ENCODE measurements at regions not wholly inside any gene's neighbourhood (a gene's known extent, or its start where the extent isn't known, plus 50 kb on each side); places are given as distances from the start of the nearest gene placed in this dataset.

GRCh38 chr6:94639564-94639963, 937.8 kb upstream of the MANEA start:
- no peak for DNase-seq (ENCODE audit: low read depth)
- Histone ChIP-seq H3K27me3 (ENCODE audit: control insufficient read depth, insufficient read depth, low read length) (no peaks in the 10 kb centered on the region), H3K36me3 (ENCODE audit: control insufficient read depth, insufficient read depth, low read length) (no peaks in the 10 kb centered on the region), H3K4me3 (ENCODE audit: low read depth, low read length) (no peak overlapping the region)
- TF ChIP-seq CTCF (IDR thresholded peaks at IDR 0.05; ENCODE audit: insufficient read depth, low read depth, low read length), result no peak
- CTCF ChIA-PET, result no interaction called here
- POLR2A ChIA-PET, result no interaction called here

- no peak for DNase-seq (ENCODE audit: low read depth)
- no peaks in the 10 kb centered on the region for H3K27me3 ChIP-seq (ENCODE audit: control insufficient read depth, insufficient read depth, low read length)
- no peak overlapping the region for H3K4me3 ChIP-seq (ENCODE audit: low read depth, low read length)
- TF ChIP-seq CTCF (IDR thresholded peaks at IDR 0.05; ENCODE audit: insufficient read depth, low read depth, low read length), result no peak
- no peaks in the 10 kb centered on the region for H3K36me3 ChIP-seq (ENCODE audit: control insufficient read depth, insufficient read depth, low read length)
- CTCF ChIA-PET, result no interaction called here
- POLR2A ChIA-PET, result no interaction called here
Measured at GRCh38 chr6:94636780-94637385, 940.5 kb upstream of the MANEA start.

DNA sequence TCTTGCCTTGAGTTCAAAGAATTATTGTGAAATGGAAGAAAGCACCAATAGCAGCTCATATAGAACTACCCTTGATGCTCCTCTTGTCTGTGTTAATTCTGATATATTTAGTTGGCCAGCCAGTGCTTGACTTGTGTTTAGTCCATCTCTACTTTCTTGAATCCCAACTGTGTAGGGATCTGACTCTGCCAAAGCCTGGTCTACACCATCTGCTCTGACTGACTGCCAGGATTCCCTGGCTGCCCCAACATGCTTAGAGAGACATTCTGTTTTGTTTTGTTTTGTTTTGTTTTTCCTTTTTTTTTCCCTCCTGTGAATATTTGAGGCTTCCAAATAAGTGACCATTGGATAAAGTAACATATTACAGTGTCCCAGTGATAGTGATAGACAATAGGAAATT, 953.7 kb upstream of the MANEA start:
- H3K36me3 ChIP-seq (ENCODE audit: control insufficient read depth, insufficient read depth, low read length), result no peaks in the 10 kb centered on the region
- CTCF ChIA-PET, result no interaction called here
- H3K4me3 ChIP-seq (ENCODE audit: low read depth, low read length), result no peak overlapping the region
- H3K27me3 ChIP-seq (ENCODE audit: control insufficient read depth, insufficient read depth, low read length), result no peaks in the 10 kb centered on the region
- TF ChIP-seq CTCF (IDR thresholded peaks at IDR 0.05; ENCODE audit: insufficient read depth, low read depth, low read length), result no peak
- POLR2A ChIA-PET, result no interaction called here
- no peak for DNase-seq (ENCODE audit: low read depth)

GRCh38 chr6:94622783-94623182, 954.6 kb upstream of the MANEA start:
- CTCF ChIA-PET, result no interaction called here
- DNase-seq (ENCODE audit: low read depth), result no peak
- POLR2A ChIA-PET, result no interaction called here
- H3K27me3 ChIP-seq (ENCODE audit: control insufficient read depth, insufficient read depth, low read length), result no peaks in the 10 kb centered on the region
- H3K4me3 ChIP-seq (ENCODE audit: low read depth, low read length), result no peak overlapping the region
- no peak for TF ChIP-seq CTCF (IDR thresholded peaks at IDR 0.05; ENCODE audit: insufficient read depth, low read depth, low read length)
- no peaks in the 10 kb centered on the region for H3K36me3 ChIP-seq (ENCODE audit: control insufficient read depth, insufficient read depth, low read length)

GRCh38 chr6:94600636-94601035, 976.7 kb upstream of the MANEA start:
- no peak for TF ChIP-seq CTCF (IDR thresholded peaks at IDR 0.05; ENCODE audit: insufficient read depth, low read depth, low read length)
- ChIA-PET CTCF (no interaction called here), POLR2A (no interaction called here)
- no peak overlapping the region for H3K4me3 ChIP-seq (ENCODE audit: low read depth, low read length)
- no peaks in the 10 kb centered on the region for H3K36me3 ChIP-seq (ENCODE audit: control insufficient read depth, insufficient read depth, low read length)
- no peak for DNase-seq (ENCODE audit: low read depth)
- no peaks in the 10 kb centered on the region for H3K27me3 ChIP-seq (ENCODE audit: control insufficient read depth, insufficient read depth, low read length)

Measured in BJ (cell line).